ENCODE measurements at regions not wholly inside any gene's neighbourhood (a gene's known extent, or its start where the extent isn't known, plus 50 kb on each side); places are given as distances from the start of the nearest gene placed in this dataset.

GRCh38 chr13:31444266-31444856, 244.6 kb downstream of the B3GLCT start:
- TF ChIP-seq NBN (IDR thresholded peaks at IDR 0.05): no peak
- TF ChIP-seq ZBTB33 (IDR thresholded peaks at IDR 0.05): no peak
- TF ChIP-seq NRF1 (conservative IDR thresholded peaks at IDR 0.05; ENCODE audit: low read depth, low read length): no peak
- TF ChIP-seq SIN3A (IDR thresholded peaks at IDR 0.05; ENCODE audit: low read depth, low read length): no peak
- TF ChIP-seq ZBTB40 (IDR thresholded peaks at IDR 0.05; ENCODE audit: borderline replicate concordance): no peak
- no peak for TF ChIP-seq CHD1 (IDR thresholded peaks at IDR 0.05; ENCODE audit: low read depth, low read length)
- no peak for TF ChIP-seq TCF7 (IDR thresholded peaks at IDR 0.05; ENCODE audit: borderline replicate concordance)
- no peak for TF ChIP-seq FOS (IDR thresholded peaks at IDR 0.05; ENCODE audit: borderline replicate concordance, extremely low read depth, insufficient read length)
- no peak for TF ChIP-seq SMC3 (IDR thresholded peaks at IDR 0.05; ENCODE audit: borderline replicate concordance, low read length)
- no peak for TF ChIP-seq ELK1 (IDR thresholded peaks at IDR 0.05; ENCODE audit: low read depth, low read length)
- intact Hi-C loops (cut with micrococcal nuclease; ENCODE audit: unreplicated experiment) (no loop called here), in situ Hi-C loops (cut with MboI) (no loop called here)
- Histone ChIP-seq H3K79me2 (ENCODE audit: control insufficient read depth, insufficient read depth, low read length) (no peaks in the 10 kb centered on the region), H3K36me3 (ENCODE audit: control insufficient read depth in 2 of 2, insufficient read depth in 2 of 2, low read length in 1 of 2) (no peaks in the 10 kb centered on the region), H3K9ac (ENCODE audit: control insufficient read depth, insufficient read depth, low read length) (no peak overlapping the region), H4K20me1 (ENCODE audit: control insufficient read depth, insufficient read depth) (no peaks in the 10 kb centered on the region), H3K9me3 (replicated peaks; ENCODE audit: control insufficient read depth, insufficient read depth, low read length) (no peaks in the 10 kb centered on the region), H3K27me3 (replicated peaks in 1 of 2; ENCODE audit: control insufficient read depth in 2 of 2, insufficient read depth in 2 of 2, low read length in 1 of 2) (no peaks in the 10 kb centered on the region; a peak in 1 of 4 replicates), H3K4me3 (no peak overlapping the region), H2AFZ (ENCODE audit: control insufficient read depth, low read depth, low read length) (no peak overlapping the region), H3K4me2 (ENCODE audit: control insufficient read depth, insufficient read depth) (no peak overlapping the region), H3K27ac (ENCODE audit: control insufficient read depth, insufficient read depth) (no peak overlapping the region), H3K4me1 (ENCODE audit: control insufficient read depth, insufficient read depth, low read length) (no peaks in the 10 kb centered on the region)
- BruUV-seq (replicated peaks): no TSS peak
- no peak for FAIRE-seq
- DNase-seq (ENCODE audit: low read depth, low spot score): no peak
- CTCF ChIA-PET: no interaction called here
- RAD21 ChIA-PET (ENCODE audit: unreplicated experiment): no interaction called here
- SMC1A ChIA-PET (ENCODE audit: uncharacterized antibody, unreplicated experiment): interaction anchor here (0.6 kb wide), 1 partner anchor 289 kb away, joined by 3 read pairs; no protein-coding TSS in a partner anchor
- no peak for ATAC-seq
- 15% methylated on average over 3 of the region's 3 CpGs for WGBS (ENCODE audit: insufficient coverage, insufficient replicate concordance, low lambda C conversion rate, missing lambda C conversion rate)
- POLR2A ChIA-PET: no interaction called here

Measured in GM12878 (cell line).